ENCODE measurements at regions not wholly inside any gene's neighbourhood (a gene's known extent, or its start where the extent isn't known, plus 50 kb on each side); places are given as distances from the start of the nearest gene placed in this dataset.
"Not testable (repeated sequence)": the region's sequence is repeated elsewhere in the genome, so short reads cannot be mapped to it uniquely, and the experiment has no call there.

DNA sequence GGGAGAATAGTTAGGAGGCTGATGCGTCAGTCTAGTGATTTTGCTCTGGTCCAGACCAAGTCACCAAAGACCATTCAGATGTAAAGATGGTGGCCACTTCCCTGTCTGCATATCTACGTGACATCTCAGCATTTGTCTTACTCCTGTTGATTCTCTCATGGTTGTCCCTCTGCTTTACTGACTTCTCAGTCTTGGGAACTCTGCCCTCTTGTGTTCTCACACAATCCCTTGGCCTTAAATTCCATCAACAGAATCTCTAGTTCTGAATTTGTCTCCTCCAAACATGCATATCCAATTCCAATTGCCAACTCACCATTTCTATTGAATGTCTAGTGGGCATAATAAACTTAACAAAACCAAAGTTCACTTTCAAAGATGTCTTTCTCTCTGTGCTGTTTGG is 147.8 kb downstream of the SLC24A2 start:
- no peak for ATAC-seq
- DNase-seq = no peak
- H3K4me1 Mint-ChIP-seq = no peaks in the 10 kb centered on the region
- no peaks in the 10 kb centered on the region for H3K27me3 Mint-ChIP-seq
- no peak overlapping the region for H3K27ac Mint-ChIP-seq
- H3K9me3 Mint-ChIP-seq = no peaks in the 10 kb centered on the region
- H3K4me3 Mint-ChIP-seq = no peak overlapping the region
- no peaks in the 10 kb centered on the region for H3K36me3 Mint-ChIP-seq (ENCODE audit: low read depth)

DNA sequence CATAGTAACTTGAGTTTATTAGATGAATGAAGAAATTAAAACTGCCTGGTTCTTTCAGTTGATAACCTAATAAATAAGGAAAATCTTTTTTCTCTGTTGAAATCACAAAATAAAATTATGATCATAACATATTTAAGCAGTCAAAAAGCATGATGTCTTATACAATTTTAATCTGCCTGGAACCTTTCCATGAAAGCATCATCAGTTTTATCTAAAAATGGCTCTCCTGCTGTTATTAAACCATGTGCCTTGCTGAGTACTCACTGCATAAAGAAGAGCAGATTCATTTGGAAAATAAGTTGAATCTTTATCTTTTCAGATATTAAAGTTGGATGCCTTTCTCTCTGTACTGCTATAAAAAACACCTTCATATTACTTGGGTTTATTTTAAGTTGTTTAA is 148.8 kb downstream of the SLC24A2 start:
- DNase-seq (no peak), ATAC-seq (no peak)
- Mint-ChIP-seq H3K4me3 (no peak overlapping the region), H3K4me1 (no peaks in the 10 kb centered on the region), H3K27ac (no peak overlapping the region), H3K9me3 (no peaks in the 10 kb centered on the region), H3K36me3 (ENCODE audit: low read depth) (no peaks in the 10 kb centered on the region), H3K27me3 (no peaks in the 10 kb centered on the region)

DNA sequence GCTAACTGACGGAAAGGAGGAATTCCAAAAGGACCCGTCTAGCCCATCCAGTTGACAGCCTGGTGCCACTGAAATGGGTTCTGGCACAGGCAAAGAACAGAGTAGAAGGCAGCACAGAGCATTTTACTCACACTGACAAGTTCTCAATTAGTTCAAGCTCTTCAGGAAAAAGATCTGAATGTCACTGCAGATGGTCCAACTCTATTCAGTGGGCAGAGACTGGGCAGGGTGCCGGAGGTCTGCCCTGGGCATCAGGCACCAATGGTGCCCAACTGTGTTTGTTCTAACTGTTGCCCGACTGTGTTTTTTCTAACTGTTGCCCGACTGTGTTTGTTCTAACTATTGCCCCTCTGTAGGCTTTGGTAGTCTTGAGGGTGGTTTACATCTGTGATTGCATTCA is 151.8 kb downstream of the SLC24A2 start:
- ATAC-seq = no peak
- Mint-ChIP-seq H3K36me3 (ENCODE audit: low read depth) (no peaks in the 10 kb centered on the region), H3K9me3 (no peaks in the 10 kb centered on the region), H3K27me3 (no peaks in the 10 kb centered on the region), H3K4me1 (no peaks in the 10 kb centered on the region), H3K27ac (no peak overlapping the region), H3K4me3 (no peak overlapping the region)
- DNase-seq = no peak

DNA sequence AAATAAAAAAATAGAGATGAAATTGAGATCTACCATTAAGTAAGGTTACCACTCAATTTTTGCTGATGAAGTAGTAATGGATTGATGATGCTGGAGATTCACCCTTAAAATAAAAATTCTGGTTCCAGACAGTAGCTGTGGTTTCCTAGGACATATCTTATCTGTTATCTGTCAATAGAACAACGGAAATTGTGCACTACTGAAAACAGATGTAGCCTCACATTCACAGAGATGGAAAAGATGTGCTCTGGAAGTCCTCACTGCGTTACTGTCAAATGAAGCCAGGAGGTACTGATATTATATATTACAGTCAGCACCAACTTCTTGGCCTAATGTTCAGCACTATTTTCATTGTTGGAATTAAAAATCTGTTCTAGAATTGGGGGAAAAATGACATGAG is 154.0 kb downstream of the SLC24A2 start:
- Mint-ChIP-seq H3K27me3 (peaks cover 2% of the 10 kb centered on the region), H3K9me3 (no peaks in the 10 kb centered on the region), H3K36me3 (ENCODE audit: low read depth) (no peaks in the 10 kb centered on the region), H3K4me3 (no peak overlapping the region), H3K4me1 (no peaks in the 10 kb centered on the region), H3K27ac (no peak overlapping the region)
- no peak for DNase-seq
- no peak for ATAC-seq

DNA sequence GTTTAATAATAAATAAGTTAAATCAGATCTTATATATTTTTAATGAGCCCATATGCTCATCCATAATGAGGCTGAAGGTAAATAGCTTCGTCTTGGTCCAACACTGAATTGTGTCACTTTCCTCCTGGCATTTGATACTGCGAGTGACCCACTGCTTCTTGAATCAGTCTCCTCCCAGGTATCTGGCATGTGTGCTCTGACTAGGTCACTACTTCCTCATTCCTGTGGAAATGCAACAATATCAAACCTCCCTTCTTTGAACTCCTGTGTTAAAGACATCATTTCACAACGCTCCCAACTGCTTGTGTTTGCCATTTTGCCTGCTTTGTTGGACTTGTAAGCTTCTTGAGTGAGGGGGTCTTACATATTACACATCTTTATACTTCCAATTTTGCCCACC is 157.7 kb downstream of the SLC24A2 start:
- Mint-ChIP-seq H3K4me3 (no peak overlapping the region), H3K9me3 (no peaks in the 10 kb centered on the region), H3K27me3 (peaks cover 2% of the 10 kb centered on the region), H3K36me3 (ENCODE audit: low read depth) (no peaks in the 10 kb centered on the region), H3K27ac (no peak overlapping the region), H3K4me1 (no peaks in the 10 kb centered on the region)
- ATAC-seq (no peak), DNase-seq (no peak)

DNA sequence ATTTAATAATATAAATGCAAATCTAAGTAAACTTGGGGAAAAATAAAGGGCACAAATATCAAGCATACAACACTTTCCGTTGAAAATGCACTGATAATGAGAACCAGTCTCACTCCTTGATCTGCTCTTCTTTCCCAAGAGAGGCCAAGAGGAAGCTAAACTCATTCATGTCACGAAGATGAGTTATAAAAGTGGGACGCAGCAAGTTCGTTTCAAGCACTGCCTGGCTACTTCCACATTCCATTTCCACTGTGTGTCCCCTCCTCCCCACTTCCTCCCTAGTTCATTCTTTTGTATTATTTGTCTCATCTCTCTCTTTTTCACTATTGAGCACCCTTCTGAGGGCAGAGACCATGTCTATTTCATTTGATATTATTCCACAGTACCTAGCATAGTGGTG is 158.1 kb downstream of the SLC24A2 start:
- DNase-seq (no peak), ATAC-seq (no peak)
- no peaks in the 10 kb centered on the region for H3K36me3 Mint-ChIP-seq (ENCODE audit: low read depth)
- no peak overlapping the region for H3K27ac Mint-ChIP-seq
- no peaks in the 10 kb centered on the region for H3K4me1 Mint-ChIP-seq
- H3K4me3 Mint-ChIP-seq = no peak overlapping the region
- H3K9me3 Mint-ChIP-seq = no peaks in the 10 kb centered on the region
- peaks cover 2% of the 10 kb centered on the region for H3K27me3 Mint-ChIP-seq

DNA sequence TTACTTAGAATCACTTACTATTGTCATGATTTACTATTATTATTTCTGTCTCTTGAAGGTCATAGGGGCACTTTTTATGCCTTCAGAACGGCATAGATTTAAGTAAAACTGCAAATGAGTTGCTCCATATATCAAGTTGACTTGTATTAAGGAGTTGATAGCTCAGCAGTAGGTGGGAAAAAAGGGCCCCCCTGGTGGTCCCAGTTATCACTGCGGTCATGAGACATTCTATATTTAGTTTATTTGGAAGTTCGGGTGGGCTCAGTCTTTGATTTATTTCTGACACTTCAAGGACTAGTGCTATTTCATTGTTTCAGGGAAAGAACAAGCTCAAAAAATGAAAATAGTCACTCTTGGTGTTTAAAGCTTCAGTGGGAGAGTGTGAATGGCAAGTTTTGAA is 159.3 kb downstream of the SLC24A2 start:
- no peak overlapping the region for H3K27ac Mint-ChIP-seq
- H3K36me3 Mint-ChIP-seq (ENCODE audit: low read depth) = no peaks in the 10 kb centered on the region
- ATAC-seq (no peak), DNase-seq (no peak)
- H3K9me3 Mint-ChIP-seq = no peaks in the 10 kb centered on the region
- peaks cover 2% of the 10 kb centered on the region for H3K27me3 Mint-ChIP-seq
- no peaks in the 10 kb centered on the region for H3K4me1 Mint-ChIP-seq
- H3K4me3 Mint-ChIP-seq = no peak overlapping the region

DNA sequence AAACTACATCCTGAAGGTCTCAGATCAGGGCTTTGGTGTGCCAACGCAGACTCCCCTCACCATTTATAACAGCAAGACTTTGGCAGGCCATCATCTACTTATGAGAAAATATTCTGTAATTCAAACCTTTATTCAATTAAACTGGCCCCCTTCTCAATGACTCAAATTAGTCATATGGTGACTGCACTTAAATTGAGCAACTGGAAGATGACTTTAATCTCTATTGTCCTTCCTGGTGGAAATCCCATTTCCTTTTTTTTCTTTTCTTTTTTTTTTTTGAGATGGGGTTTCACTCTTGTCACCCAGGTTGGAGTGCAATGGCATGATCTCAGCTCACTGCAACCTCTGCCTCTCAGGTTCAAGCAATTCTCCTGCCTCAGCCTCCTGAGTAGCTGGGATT is 163.4 kb downstream of the SLC24A2 start:
- not testable (repeated sequence) for H3K9me3 Mint-ChIP-seq; H3K36me3 Mint-ChIP-seq (ENCODE audit: low read depth); H3K4me3 Mint-ChIP-seq; DNase-seq; ATAC-seq; H3K27ac Mint-ChIP-seq; H3K4me1 Mint-ChIP-seq; H3K27me3 Mint-ChIP-seq

DNA sequence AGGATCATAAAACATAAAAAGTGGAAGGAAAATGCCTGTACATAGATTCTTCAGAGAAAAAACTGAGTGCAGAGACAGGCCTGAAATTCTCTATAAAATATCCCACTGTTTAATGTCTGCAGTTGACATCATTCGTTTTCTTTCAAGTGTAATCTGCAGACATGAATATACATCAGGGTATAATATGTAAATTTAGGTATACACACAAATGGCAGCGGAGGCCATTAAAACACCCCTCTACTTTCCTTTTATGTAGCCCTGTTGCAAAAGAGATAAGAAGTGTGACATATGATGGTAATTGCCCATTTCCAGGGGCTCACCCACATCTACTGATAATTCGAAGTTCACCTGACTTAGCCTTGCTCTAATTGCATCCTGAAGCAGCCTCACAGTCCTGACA is 164.3 kb downstream of the SLC24A2 start:
- H3K27me3 Mint-ChIP-seq = peaks cover 8% of the 10 kb centered on the region
- H3K9me3 Mint-ChIP-seq = no peaks in the 10 kb centered on the region
- no peak overlapping the region for H3K4me3 Mint-ChIP-seq
- no peak for ATAC-seq
- no peak overlapping the region for H3K27ac Mint-ChIP-seq
- no peaks in the 10 kb centered on the region for H3K4me1 Mint-ChIP-seq
- H3K36me3 Mint-ChIP-seq (ENCODE audit: low read depth) = no peaks in the 10 kb centered on the region
- no peak for DNase-seq

DNA sequence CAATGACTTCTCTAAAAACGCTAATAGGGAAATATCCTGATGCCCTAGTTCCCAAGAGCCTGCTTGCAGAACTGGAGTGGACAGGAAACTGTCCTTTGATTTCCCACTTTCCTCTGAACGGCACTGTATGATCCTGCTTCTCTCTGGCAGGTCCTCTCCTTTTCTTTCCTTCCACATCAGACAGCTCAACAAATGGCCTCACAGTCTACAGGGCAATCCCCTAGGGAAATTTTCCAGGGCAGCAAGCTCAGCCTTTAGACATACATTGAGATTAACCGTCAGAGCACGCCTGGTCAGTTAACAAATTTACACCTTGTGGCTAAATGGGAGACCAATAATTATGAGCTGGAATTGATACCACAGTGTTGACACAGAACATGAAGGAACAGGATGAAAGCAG is 164.9 kb downstream of the SLC24A2 start:
- ATAC-seq (no peak), DNase-seq (no peak)
- Mint-ChIP-seq H3K27ac (no peak overlapping the region), H3K4me3 (no peak overlapping the region), H3K27me3 (peaks cover 14% of the 10 kb centered on the region), H3K4me1 (no peaks in the 10 kb centered on the region), H3K36me3 (ENCODE audit: low read depth) (no peaks in the 10 kb centered on the region), H3K9me3 (no peaks in the 10 kb centered on the region)

DNA sequence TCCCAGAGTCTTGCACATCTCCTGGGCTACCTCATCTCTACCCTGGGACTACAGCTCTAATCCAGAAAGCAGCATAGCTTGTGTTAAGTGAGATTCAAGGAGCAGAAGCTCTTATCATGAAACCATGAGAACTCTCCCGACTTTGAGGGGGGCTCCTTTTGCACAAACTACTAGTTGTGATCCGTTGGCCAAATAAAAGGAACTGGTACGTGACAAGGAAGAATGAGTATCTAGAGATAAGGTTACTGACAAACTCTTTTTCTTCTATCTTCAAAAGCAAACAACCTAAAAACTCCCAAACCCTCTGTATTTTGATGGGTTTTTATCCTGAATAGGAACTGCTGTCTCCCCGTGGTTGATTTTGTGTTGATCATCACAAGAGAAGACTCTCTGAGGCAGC is 168.5 kb downstream of the SLC24A2 start:
- Mint-ChIP-seq H3K4me1 (no peaks in the 10 kb centered on the region), H3K36me3 (ENCODE audit: low read depth) (no peaks in the 10 kb centered on the region), H3K9me3 (no peaks in the 10 kb centered on the region), H3K27me3 (peaks cover 23% of the 10 kb centered on the region), H3K4me3 (no peak overlapping the region), H3K27ac (no peak overlapping the region)
- ATAC-seq (no peak), DNase-seq (no peak)

DNA sequence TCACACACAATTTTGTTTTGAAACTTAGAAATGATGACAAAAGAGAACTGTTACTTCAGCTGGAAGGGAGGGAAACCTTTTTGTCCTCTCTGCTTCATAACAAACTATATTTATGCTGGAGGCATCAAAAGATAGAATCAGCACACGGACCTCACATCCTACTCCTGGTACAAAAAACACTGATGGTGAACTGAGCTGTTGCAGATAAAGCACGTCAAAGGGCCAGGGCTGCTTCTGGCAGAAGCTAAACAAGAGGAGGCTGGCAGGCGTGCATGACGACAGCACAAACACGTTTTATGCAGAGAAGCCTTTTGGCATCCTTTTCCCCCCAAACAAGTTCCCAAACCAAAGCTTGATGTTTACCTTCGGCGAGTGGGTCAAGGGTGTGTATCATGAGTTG is 169.6 kb downstream of the SLC24A2 start:
- Mint-ChIP-seq H3K4me1 (no peaks in the 10 kb centered on the region), H3K4me3 (no peak overlapping the region), H3K36me3 (ENCODE audit: low read depth) (no peaks in the 10 kb centered on the region), H3K27me3 (peaks cover 23% of the 10 kb centered on the region), H3K27ac (no peak overlapping the region), H3K9me3 (no peaks in the 10 kb centered on the region)
- DNase-seq = no peak
- ATAC-seq = no peak

DNA sequence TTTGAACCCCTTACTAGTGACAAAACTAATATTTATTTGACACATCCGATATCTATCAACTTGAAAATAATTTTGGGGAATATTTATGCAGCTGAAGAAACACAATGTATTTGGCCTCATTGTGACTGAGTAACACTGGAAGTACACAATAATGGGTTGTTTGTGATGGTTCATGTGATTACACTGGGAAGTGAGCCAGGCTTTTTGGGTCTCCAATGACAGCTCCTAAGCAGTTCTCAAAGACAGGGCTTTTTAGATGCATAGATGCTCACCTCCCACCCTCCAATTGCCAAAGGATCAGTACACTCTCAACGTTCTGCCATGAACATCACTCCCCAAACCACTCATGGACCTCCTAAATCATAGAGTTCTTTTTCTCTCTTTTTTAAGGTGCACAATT is 170.0 kb downstream of the SLC24A2 start:
- H3K4me1 Mint-ChIP-seq = no peaks in the 10 kb centered on the region
- H3K4me3 Mint-ChIP-seq = no peak overlapping the region
- H3K27me3 Mint-ChIP-seq = peaks cover 25% of the 10 kb centered on the region
- no peaks in the 10 kb centered on the region for H3K36me3 Mint-ChIP-seq (ENCODE audit: low read depth)
- DNase-seq (no peak), ATAC-seq (no peak)
- no peak overlapping the region for H3K27ac Mint-ChIP-seq
- no peaks in the 10 kb centered on the region for H3K9me3 Mint-ChIP-seq

DNA sequence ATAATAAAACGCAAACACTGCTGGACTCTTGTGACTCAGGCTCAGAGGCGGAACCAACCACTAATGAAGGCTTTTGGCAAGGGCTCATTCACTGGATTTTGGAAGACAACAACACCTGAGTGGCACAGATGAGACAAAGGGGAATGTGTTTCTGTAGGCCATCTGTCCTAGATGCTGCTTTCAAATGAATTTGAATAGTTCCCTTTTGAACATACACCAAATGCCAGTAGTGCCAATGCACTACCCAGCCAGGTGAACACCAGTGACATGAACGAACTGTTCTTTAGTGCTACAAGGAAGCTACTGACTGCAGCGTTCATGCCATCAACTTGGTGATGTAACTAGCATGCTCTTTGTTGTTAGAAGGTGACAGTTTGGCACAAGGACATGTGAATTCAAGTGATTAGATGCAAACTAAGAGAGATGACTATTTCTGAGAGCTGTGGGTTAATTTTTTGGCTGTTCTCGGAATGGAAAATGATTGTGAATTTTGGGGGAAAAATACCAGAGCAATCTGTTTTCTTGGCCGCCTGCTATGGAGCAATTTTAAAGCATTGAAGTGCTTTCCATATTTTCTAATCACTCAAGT is 173.7 kb downstream of the SLC24A2 start:
- peaks cover 31% of the 10 kb centered on the region for H3K27me3 Mint-ChIP-seq

DNA sequence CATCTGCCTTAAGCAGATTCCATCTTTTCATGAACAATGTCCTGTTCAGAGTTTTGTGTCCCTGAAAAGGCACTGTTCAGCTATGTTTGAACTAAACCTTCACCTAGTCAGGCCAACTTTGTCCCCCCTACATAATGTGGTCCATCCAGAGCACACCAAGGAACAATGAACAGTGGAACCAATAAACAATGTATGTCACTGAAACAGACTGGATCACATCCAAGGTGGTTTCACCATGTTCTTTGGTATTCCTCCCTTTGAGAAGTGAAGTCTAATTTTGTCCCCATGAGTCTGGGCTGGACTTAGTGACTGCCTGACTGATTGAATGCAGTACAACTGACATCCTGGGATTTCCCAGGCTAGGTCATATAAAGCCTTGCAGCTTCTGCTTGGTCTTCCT is 174.5 kb downstream of the SLC24A2 start:
- H3K27ac Mint-ChIP-seq = no peak overlapping the region
- ATAC-seq = no peak
- no peaks in the 10 kb centered on the region for H3K9me3 Mint-ChIP-seq
- DNase-seq = no peak
- H3K27me3 Mint-ChIP-seq = peaks cover 26% of the 10 kb centered on the region
- no peaks in the 10 kb centered on the region for H3K4me1 Mint-ChIP-seq
- no peak overlapping the region for H3K4me3 Mint-ChIP-seq
- no peaks in the 10 kb centered on the region for H3K36me3 Mint-ChIP-seq (ENCODE audit: low read depth)

More for the DNA sequence above, 173.7 kb downstream of the SLC24A2 start:
- H3K4me1 Mint-ChIP-seq = no peaks in the 10 kb centered on the region
- H3K27ac Mint-ChIP-seq = no peak overlapping the region
- no peaks in the 10 kb centered on the region for H3K9me3 Mint-ChIP-seq
- no peaks in the 10 kb centered on the region for H3K36me3 Mint-ChIP-seq (ENCODE audit: low read depth)
- ATAC-seq = no peak
- H3K4me3 Mint-ChIP-seq = no peak overlapping the region
- no peak for DNase-seq

DNA sequence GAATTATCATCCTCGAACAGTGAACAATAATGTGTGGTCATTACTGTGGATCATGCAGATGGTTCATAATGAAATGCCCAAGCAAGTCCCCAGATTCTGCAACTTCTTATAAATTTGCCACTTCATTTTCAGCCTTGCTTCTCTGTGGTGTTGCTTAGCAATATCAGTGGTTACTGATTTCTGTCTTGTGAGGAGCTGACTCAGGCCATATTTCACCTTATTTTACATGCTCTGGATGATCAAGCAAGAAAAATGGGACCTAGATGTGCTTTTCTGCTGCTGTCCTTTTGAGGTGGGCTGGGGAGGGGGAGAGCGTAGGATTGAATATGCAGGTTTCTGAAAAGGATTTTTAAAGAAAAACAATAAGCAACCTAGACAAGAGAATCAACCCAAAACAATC is 188.3 kb downstream of the SLC24A2 start:
- Mint-ChIP-seq H3K4me3 (no peak overlapping the region), H3K36me3 (ENCODE audit: low read depth) (no peaks in the 10 kb centered on the region), H3K27ac (no peak overlapping the region), H3K9me3 (no peaks in the 10 kb centered on the region), H3K27me3 (peaks cover 2% of the 10 kb centered on the region), H3K4me1 (no peaks in the 10 kb centered on the region)
- ATAC-seq (no peak), DNase-seq (no peak)
